ENCODE measurements at regions not wholly inside any gene's neighbourhood (a gene's known extent, or its start where the extent isn't known, plus 50 kb on each side); places are given as distances from the start of the nearest gene placed in this dataset.
"Not testable (repeated sequence)": the region's sequence is repeated elsewhere in the genome, so short reads cannot be mapped to it uniquely, and the experiment has no call there.

- H3K4me3 ChIP-seq (replicated peaks; ENCODE audit: low read depth, low read length): no peak overlapping the region
- peak; percentile 6 for DNase-seq (ENCODE audit: low read depth)
Observed at GRCh38 chr14:30064454-30064853, 136.8 kb upstream of the PRKD1 start.

GRCh38 chr14:30069536-30069935 is 141.9 kb upstream of the PRKD1 start:
- no peak overlapping the region for H3K4me3 ChIP-seq (replicated peaks; ENCODE audit: low read depth, low read length)
- no peak for DNase-seq (ENCODE audit: low read depth)
- TF ChIP-seq CTCF (IDR thresholded peaks at IDR 0.05; ENCODE audit: low read length, missing control alignments): no peak

More at GRCh38 chr14:30064454-30064853, 136.8 kb upstream of the PRKD1 start:
- no peak for TF ChIP-seq CTCF (IDR thresholded peaks at IDR 0.05; ENCODE audit: low read length, missing control alignments)

- not testable (repeated sequence) for DNase-seq (ENCODE audit: low read depth); H3K4me3 ChIP-seq (replicated peaks; ENCODE audit: low read depth, low read length)
Observed at GRCh38 chr14:30072454-30072853, 144.8 kb upstream of the PRKD1 start.

- no peak overlapping the region for H3K4me3 ChIP-seq (replicated peaks; ENCODE audit: low read depth, low read length)
- TF ChIP-seq CTCF (IDR thresholded peaks at IDR 0.05; ENCODE audit: low read length, missing control alignments): no peak
- DNase-seq (ENCODE audit: low read depth): no peak
Observed at GRCh38 chr14:30077946-30078345, 150.3 kb upstream of the PRKD1 start.

- TF ChIP-seq CTCF (IDR thresholded peaks at IDR 0.05; ENCODE audit: low read length, missing control alignments): no peak
- DNase-seq (ENCODE audit: low read depth): no peak
- no peak overlapping the region for H3K4me3 ChIP-seq (replicated peaks; ENCODE audit: low read depth, low read length)
Observed at GRCh38 chr14:30078811-30079402, 151.3 kb upstream of the PRKD1 start.

- DNase-seq (ENCODE audit: low read depth): no peak
- TF ChIP-seq CTCF (IDR thresholded peaks at IDR 0.05; ENCODE audit: low read length, missing control alignments): no peak
- no peak overlapping the region for H3K4me3 ChIP-seq (replicated peaks; ENCODE audit: low read depth, low read length)
Observed at GRCh38 chr14:30082486-30082885, 154.8 kb upstream of the PRKD1 start.

GRCh38 chr14:30084811-30085210 is 157.2 kb upstream of the PRKD1 start:
- DNase-seq (ENCODE audit: low read depth): no peak
- no peak overlapping the region for H3K4me3 ChIP-seq (replicated peaks; ENCODE audit: low read depth, low read length)
- no peak for TF ChIP-seq CTCF (IDR thresholded peaks at IDR 0.05; ENCODE audit: low read length, missing control alignments)

Data from fibroblast of pulmonary artery (primary cell).